Brain microvascular endothelial cell (primary cell): ENCODE measurements at regions not wholly inside any gene's neighbourhood (a gene's known extent, or its start where the extent isn't known, plus 50 kb on each side); places are given as distances from the start of the nearest gene placed in this dataset.

ENCODE experiments used
- DNase-seq: peaks from one replicate; pipeline ENCODE4 v3.0.0-alpha.2; 2020
- H3K27ac ChIP-seq: fragments of 250-450 bp; sonication (Bioruptor Pico); 2 replicates; pipeline ENCODE4 v1.5.1; 2020; ENCODE audit warnings: mild to moderate bottlenecking, moderate library complexity
- H3K27me3 ChIP-seq: fragments of 250-450 bp; sonication (Bioruptor Pico); replicated peaks from 2 replicates; pipeline ENCODE4 v1.5.1; 2020; ENCODE audit warnings: mild to moderate bottlenecking
- H3K36me3 ChIP-seq: fragments of 250-450 bp; sonication (Bioruptor Pico); replicated peaks from 2 replicates; pipeline ENCODE4 v1.5.1; 2020; ENCODE audit warnings: mild to moderate bottlenecking
- H3K4me3 ChIP-seq: 2 replicates; pipeline ENCODE4 v1.5.1; 2011; ENCODE audit warnings: low read depth, mild to moderate bottlenecking, control low read depth, low read length, moderate library complexity
- CTCF ChIP-seq: IDR thresholded peaks from 2 replicates; pipeline ENCODE4 v1.5.1; 2011; ENCODE audit warnings: low read depth, mild to moderate bottlenecking, moderate library complexity, low read length, control low read depth, inconsistent platforms; ENCODE audit errors: missing control alignments
- in situ Hi-C: cut with HindIII; loops from 2 replicates; pipeline ENCODE4 v1.10.0; 2017; ENCODE audit warnings: low sequenced_read_pairs, low pct_ligation_motif_present

DNA sequence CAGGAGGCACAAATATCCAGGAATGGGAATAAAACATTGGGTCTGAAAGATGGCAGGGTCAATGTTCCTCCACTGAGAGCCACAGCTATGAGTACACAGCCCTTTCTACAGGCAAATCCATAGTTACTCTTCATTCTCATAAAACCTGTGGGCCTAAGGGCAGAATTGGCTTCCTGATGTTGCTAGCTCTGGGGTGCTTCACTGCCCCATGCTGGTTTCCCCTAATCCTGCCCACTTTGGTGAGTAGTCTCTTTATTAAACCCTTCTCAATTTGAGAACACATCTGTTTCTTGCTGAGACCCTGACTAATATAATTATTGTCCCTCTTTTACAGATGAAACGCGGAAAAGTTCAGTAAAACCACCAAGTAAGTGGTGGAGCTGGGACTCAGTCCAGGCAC, 66.3 kb upstream of the RAI14 start:
- Histone ChIP-seq H3K27ac (no peak overlapping the region), H3K36me3 (no peaks in the 10 kb centered on the region), H3K4me3 (no peak overlapping the region), H3K27me3 (no peaks in the 10 kb centered on the region)
- TF ChIP-seq CTCF: no peak
- no peak for DNase-seq
- in situ Hi-C loops: no loop called here

DNA sequence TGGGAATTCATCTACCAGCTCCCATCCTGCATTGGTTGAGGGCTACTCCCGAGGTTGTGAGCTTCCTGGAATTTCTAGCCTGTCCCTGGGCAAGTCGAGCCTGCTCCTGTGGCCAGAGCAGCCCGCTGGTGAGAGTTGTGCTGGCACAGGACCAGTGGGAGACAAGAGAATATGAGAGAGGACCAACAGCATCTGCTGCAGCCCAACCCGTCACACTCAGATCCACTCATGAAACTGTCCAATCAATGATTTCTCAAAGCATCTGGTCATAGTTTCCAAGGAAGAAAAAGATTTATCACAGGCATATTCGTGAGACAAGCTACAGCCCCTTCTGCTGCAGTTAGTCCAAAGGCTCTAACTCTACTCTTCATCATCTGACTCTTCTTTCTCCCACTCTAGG, 64.4 kb upstream of the RAI14 start:
- H3K4me3 ChIP-seq: no peak overlapping the region
- DNase-seq: no peak

DNA sequence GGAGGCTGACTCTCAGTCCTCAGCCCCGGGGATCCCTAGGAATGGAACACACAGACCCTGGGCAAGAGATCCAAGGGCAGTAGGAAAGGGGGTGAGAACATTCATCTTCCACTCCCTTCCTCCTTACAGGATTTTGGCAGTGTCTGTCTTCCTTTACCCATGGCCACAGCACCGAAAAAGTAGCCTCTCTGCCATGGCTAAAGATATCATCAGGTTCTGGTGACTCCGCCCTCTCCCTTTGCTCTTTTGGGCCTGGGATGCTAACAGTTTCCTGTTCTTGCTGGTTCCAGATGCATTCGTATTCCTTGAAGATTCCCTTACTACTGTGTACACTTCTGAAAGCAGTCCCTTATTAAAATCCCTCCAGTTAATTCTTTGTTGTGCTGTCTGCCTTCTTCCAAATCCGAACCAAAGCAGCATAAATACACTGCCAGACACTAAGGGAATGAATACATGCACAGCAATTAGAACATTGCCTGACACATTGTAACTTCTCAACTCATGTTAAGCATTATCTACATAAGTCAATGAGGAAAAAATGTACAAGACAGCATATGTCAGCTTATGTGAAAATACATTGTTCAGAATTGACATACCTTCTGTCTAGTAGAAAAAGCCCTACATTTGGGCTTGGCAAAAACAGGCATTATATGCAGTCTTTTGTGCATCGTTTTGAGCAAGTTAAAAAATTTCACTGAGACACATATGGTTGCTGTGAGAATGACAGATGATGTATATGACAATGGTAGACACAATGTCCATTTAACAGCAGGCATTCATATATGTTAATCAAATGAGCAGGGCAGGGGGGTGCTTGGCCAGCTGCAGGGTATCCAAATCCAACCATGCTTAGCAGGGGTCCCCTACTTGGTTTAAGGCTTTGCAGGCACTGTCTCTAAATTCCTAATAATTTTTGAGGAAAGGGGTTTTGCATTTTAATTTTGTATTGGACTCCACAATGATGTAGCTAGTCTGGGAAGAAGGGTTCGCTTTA, 58.8 kb upstream of the RAI14 start:
- no peak overlapping the region for H3K4me3 ChIP-seq
- DNase-seq: no peak
- no peaks in the 10 kb centered on the region for H3K27me3 ChIP-seq
- in situ Hi-C loops: no loop called here
- H3K27ac ChIP-seq: peak overlapping the region; percentile 89
- H3K36me3 ChIP-seq: no peaks in the 10 kb centered on the region
- TF ChIP-seq CTCF: no peak

More for the DNA sequence above, 64.4 kb upstream of the RAI14 start:
- Histone ChIP-seq H3K27ac (no peak overlapping the region), H3K36me3 (no peaks in the 10 kb centered on the region), H3K27me3 (no peaks in the 10 kb centered on the region)
- TF ChIP-seq CTCF: no peak
- in situ Hi-C loops: no loop called here

DNA sequence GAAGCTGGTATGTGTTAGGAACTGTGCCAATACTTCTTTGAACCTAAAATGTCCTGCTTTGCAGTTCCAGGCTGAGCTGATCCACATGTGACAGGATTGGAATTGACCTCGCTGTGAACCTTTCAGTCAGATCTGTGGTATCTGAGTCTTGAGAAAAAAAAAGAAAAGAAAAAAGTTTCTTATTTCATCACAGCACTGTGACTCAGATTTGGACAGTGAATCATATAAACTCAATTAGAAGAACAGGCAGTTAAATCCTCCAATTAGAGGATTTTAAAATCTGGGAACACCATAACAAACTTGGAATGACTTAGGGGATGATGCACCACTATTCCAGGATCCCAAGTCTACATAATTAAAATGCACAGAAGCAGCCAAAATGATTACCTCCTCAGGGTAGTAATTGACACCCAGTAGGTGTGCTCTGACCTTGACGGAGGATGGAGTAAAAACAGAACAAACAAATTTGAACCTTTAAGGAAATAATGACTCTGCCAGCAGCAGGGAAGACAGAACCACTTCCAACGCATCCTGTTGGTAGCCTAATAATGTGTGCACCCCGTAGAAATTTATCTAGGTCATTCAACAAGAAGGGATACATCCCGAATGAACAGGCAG, 57.8 kb upstream of the RAI14 start:
- Histone ChIP-seq H3K27me3 (no peaks in the 10 kb centered on the region), H3K27ac (peak overlapping the region; percentile 89), H3K4me3 (no peak overlapping the region), H3K36me3 (no peaks in the 10 kb centered on the region)
- peak; percentile 95 for DNase-seq
- no peak for TF ChIP-seq CTCF
- in situ Hi-C loops: no loop called here

DNA sequence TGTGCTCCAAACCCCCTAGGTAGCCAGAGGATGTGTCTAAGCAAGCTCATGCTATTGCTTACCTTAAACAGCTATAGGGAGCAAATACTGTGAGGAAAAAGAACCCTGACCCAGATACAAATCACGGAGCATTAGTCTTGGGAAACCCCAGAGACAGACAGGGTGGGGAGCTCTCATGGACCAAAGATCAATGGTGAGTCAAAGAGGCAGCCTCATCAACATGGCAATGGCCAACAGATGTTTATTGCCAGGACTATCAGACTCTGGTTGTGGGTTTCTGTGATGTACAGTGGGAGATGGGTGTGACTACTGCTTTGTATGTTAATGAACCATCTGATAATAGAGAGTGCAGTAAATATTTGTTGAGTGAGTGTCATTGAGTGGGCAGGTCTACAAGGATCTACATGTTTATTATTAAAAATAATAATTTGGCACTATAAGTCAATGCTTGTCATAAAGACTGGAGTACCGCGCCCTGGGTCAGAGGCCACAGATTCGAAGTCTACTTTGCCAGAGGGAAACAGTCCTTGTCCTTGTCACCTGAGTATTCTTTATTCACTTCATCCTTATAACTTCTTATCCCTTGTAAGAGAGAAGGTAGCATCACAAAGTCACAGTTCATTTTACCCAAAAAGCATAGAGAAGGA, 56.5 kb upstream of the RAI14 start:
- no peaks in the 10 kb centered on the region for H3K27me3 ChIP-seq
- H3K27ac ChIP-seq: peak overlapping the region; percentile 89
- H3K4me3 ChIP-seq: no peak overlapping the region
- no peaks in the 10 kb centered on the region for H3K36me3 ChIP-seq
- DNase-seq: peak; percentile 43
- no peak for TF ChIP-seq CTCF
- in situ Hi-C loops: no loop called here
